HepG2 (cell line): ENCODE measurements at regions not wholly inside any gene's neighbourhood (a gene's known extent, or its start where the extent isn't known, plus 50 kb on each side); places are given as distances from the start of the nearest gene placed in this dataset.

Source experiments
- KDM2A ChIP-seq: sonication (generic); formaldehyde crosslinking; IDR thresholded peaks from 2 replicates; pipeline ENCODE4 v1.4.0; 2020; ENCODE audit warnings: low read depth, missing genetic modification reagents, borderline replicate concordance
- RAD21 ChIP-seq: fragments of 450-650 bp; formaldehyde crosslinking; IDR thresholded peaks from 2 replicates; pipeline ENCODE4 v1.5.0; 2020; ENCODE audit warnings: mild to moderate bottlenecking
- SETDB1 ChIP-seq: sonication (generic); formaldehyde crosslinking; IDR thresholded peaks from 2 replicates; pipeline ENCODE4 v1.5.1; 2020; ENCODE audit warnings: missing genetic modification reagents, mild to moderate bottlenecking, borderline replicate concordance
- ZSCAN30 ChIP-seq: sonication (generic); formaldehyde crosslinking; IDR thresholded peaks from 2 replicates; pipeline ENCODE4 v1.5.0; 2020; ENCODE audit warnings: mild to moderate bottlenecking, missing genetic modification reagents
- TF ChIP-seq, protein P1 (sequence below): IDR thresholded peaks from 2 replicates; pipeline ENCODE4 v1.6.1; 2016; ENCODE audit warnings: low read depth, missing genetic modification reagents, missing compliant biosample characterization
- TF ChIP-seq, protein P2 (sequence below): sonication (generic); formaldehyde crosslinking; IDR thresholded peaks from 2 replicates; pipeline ENCODE4 v1.4.0; 2020; ENCODE audit warnings: mild to moderate bottlenecking, missing genetic modification reagents
- TF ChIP-seq, protein P3 (sequence below): sonication (generic); formaldehyde crosslinking; IDR thresholded peaks from 2 replicates; pipeline ENCODE4 v1.4.0; 2020; ENCODE audit warnings: missing genetic modification reagents, borderline replicate concordance
- TF ChIP-seq, protein P4 (sequence below): sonication (generic); formaldehyde crosslinking; IDR thresholded peaks from 2 replicates; pipeline ENCODE4 v1.9.0; 2022; ENCODE audit warnings: low read depth, missing genetic modification reagents
- TF ChIP-seq, protein P5 (sequence below): sonication (generic); formaldehyde crosslinking; IDR thresholded peaks from 2 replicates; pipeline ENCODE4 v1.8.0; 2022; ENCODE audit warnings: mild to moderate bottlenecking, missing genetic modification reagents; ENCODE audit not compliant: insufficient replicate concordance
- TF ChIP-seq, protein P6 (sequence below): sonication (generic); formaldehyde crosslinking; IDR thresholded peaks from 2 replicates; pipeline ENCODE4 v1.4.0; 2020; ENCODE audit warnings: missing genetic modification reagents
- TF ChIP-seq, protein P7 (sequence below): sonication (generic); formaldehyde crosslinking; IDR thresholded peaks from 2 replicates; pipeline ENCODE4 v1.9.0; 2021; ENCODE audit warnings: missing genetic modification reagents, mild to moderate bottlenecking, borderline replicate concordance

DNA sequence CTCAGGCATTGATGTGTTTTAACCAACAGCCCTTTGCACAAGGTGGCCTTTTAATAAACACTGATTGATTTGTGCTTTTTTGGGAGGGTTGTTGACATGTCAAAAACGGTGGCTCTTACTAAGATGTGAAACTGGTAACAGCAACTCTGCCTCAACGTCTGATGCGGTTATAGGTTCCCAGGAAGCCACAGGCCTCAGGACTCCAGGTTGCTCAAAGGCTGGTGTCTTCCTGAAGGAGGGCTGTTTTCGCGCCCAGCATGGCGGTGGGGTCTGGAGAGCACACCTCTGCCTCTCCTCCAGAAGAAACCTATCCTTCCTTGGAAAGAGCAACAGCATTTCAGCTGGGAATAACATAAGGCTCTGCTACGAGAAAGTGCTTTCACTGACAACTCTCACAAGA lies 187.5 kb downstream of the IRF8 start (continued):
- TF ChIP-seq, protein P1, sequence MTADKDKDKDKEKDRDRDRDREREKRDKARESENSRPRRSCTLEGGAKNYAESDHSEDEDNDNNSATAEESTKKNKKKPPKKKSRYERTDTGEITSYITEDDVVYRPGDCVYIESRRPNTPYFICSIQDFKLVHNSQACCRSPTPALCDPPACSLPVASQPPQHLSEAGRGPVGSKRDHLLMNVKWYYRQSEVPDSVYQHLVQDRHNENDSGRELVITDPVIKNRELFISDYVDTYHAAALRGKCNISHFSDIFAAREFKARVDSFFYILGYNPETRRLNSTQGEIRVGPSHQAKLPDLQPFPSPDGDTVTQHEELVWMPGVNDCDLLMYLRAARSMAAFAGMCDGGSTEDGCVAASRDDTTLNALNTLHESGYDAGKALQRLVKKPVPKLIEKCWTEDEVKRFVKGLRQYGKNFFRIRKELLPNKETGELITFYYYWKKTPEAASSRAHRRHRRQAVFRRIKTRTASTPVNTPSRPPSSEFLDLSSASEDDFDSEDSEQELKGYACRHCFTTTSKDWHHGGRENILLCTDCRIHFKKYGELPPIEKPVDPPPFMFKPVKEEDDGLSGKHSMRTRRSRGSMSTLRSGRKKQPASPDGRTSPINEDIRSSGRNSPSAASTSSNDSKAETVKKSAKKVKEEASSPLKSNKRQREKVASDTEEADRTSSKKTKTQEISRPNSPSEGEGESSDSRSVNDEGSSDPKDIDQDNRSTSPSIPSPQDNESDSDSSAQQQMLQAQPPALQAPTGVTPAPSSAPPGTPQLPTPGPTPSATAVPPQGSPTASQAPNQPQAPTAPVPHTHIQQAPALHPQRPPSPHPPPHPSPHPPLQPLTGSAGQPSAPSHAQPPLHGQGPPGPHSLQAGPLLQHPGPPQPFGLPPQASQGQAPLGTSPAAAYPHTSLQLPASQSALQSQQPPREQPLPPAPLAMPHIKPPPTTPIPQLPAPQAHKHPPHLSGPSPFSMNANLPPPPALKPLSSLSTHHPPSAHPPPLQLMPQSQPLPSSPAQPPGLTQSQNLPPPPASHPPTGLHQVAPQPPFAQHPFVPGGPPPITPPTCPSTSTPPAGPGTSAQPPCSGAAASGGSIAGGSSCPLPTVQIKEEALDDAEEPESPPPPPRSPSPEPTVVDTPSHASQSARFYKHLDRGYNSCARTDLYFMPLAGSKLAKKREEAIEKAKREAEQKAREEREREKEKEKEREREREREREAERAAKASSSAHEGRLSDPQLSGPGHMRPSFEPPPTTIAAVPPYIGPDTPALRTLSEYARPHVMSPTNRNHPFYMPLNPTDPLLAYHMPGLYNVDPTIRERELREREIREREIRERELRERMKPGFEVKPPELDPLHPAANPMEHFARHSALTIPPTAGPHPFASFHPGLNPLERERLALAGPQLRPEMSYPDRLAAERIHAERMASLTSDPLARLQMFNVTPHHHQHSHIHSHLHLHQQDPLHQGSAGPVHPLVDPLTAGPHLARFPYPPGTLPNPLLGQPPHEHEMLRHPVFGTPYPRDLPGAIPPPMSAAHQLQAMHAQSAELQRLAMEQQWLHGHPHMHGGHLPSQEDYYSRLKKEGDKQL (CRISPR knock-in tag), result no peak
- no peak for TF ChIP-seq KDM2A (CRISPR knock-in tag)
- no peak for TF ChIP-seq ZSCAN30 (CRISPR knock-in tag)
- TF ChIP-seq, protein P2, sequence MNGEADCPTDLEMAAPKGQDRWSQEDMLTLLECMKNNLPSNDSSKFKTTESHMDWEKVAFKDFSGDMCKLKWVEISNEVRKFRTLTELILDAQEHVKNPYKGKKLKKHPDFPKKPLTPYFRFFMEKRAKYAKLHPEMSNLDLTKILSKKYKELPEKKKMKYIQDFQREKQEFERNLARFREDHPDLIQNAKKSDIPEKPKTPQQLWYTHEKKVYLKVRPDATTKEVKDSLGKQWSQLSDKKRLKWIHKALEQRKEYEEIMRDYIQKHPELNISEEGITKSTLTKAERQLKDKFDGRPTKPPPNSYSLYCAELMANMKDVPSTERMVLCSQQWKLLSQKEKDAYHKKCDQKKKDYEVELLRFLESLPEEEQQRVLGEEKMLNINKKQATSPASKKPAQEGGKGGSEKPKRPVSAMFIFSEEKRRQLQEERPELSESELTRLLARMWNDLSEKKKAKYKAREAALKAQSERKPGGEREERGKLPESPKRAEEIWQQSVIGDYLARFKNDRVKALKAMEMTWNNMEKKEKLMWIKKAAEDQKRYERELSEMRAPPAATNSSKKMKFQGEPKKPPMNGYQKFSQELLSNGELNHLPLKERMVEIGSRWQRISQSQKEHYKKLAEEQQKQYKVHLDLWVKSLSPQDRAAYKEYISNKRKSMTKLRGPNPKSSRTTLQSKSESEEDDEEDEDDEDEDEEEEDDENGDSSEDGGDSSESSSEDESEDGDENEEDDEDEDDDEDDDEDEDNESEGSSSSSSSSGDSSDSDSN (CRISPR knock-in tag), result no peak
- TF ChIP-seq RAD21 (CRISPR knock-in tag), result no peak
- TF ChIP-seq, protein P3, sequence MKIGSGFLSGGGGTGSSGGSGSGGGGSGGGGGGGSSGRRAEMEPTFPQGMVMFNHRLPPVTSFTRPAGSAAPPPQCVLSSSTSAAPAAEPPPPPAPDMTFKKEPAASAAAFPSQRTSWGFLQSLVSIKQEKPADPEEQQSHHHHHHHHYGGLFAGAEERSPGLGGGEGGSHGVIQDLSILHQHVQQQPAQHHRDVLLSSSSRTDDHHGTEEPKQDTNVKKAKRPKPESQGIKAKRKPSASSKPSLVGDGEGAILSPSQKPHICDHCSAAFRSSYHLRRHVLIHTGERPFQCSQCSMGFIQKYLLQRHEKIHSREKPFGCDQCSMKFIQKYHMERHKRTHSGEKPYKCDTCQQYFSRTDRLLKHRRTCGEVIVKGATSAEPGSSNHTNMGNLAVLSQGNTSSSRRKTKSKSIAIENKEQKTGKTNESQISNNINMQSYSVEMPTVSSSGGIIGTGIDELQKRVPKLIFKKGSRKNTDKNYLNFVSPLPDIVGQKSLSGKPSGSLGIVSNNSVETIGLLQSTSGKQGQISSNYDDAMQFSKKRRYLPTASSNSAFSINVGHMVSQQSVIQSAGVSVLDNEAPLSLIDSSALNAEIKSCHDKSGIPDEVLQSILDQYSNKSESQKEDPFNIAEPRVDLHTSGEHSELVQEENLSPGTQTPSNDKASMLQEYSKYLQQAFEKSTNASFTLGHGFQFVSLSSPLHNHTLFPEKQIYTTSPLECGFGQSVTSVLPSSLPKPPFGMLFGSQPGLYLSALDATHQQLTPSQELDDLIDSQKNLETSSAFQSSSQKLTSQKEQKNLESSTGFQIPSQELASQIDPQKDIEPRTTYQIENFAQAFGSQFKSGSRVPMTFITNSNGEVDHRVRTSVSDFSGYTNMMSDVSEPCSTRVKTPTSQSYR (CRISPR knock-in tag), result no peak
- no peak for TF ChIP-seq SETDB1 (CRISPR knock-in tag)
- TF ChIP-seq, protein P4, sequence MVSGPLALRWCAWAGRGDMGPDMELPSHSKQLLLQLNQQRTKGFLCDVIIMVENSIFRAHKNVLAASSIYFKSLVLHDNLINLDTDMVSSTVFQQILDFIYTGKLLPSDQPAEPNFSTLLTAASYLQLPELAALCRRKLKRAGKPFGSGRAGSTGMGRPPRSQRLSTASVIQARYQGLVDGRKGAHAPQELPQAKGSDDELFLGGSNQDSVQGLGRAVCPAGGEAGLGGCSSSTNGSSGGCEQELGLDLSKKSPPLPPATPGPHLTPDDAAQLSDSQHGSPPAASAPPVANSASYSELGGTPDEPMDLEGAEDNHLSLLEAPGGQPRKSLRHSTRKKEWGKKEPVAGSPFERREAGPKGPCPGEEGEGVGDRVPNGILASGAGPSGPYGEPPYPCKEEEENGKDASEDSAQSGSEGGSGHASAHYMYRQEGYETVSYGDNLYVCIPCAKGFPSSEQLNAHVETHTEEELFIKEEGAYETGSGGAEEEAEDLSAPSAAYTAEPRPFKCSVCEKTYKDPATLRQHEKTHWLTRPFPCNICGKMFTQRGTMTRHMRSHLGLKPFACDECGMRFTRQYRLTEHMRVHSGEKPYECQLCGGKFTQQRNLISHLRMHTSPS (CRISPR knock-in tag), result no peak
- TF ChIP-seq, protein P5, sequence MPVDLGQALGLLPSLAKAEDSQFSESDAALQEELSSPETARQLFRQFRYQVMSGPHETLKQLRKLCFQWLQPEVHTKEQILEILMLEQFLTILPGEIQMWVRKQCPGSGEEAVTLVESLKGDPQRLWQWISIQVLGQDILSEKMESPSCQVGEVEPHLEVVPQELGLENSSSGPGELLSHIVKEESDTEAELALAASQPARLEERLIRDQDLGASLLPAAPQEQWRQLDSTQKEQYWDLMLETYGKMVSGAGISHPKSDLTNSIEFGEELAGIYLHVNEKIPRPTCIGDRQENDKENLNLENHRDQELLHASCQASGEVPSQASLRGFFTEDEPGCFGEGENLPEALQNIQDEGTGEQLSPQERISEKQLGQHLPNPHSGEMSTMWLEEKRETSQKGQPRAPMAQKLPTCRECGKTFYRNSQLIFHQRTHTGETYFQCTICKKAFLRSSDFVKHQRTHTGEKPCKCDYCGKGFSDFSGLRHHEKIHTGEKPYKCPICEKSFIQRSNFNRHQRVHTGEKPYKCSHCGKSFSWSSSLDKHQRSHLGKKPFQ, result no peak
- TF ChIP-seq, protein P6, sequence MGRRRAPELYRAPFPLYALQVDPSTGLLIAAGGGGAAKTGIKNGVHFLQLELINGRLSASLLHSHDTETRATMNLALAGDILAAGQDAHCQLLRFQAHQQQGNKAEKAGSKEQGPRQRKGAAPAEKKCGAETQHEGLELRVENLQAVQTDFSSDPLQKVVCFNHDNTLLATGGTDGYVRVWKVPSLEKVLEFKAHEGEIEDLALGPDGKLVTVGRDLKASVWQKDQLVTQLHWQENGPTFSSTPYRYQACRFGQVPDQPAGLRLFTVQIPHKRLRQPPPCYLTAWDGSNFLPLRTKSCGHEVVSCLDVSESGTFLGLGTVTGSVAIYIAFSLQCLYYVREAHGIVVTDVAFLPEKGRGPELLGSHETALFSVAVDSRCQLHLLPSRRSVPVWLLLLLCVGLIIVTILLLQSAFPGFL, result no peak
- TF ChIP-seq, protein P7, sequence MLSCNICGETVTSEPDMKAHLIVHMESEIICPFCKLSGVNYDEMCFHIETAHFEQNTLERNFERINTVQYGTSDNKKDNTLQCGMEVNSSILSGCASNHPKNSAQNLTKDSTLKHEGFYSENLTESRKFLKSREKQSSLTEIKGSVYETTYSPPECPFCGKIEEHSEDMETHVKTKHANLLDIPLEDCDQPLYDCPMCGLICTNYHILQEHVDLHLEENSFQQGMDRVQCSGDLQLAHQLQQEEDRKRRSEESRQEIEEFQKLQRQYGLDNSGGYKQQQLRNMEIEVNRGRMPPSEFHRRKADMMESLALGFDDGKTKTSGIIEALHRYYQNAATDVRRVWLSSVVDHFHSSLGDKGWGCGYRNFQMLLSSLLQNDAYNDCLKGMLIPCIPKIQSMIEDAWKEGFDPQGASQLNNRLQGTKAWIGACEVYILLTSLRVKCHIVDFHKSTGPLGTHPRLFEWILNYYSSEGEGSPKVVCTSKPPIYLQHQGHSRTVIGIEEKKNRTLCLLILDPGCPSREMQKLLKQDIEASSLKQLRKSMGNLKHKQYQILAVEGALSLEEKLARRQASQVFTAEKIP, result no peak
